Glutamatergic neuron (in vitro differentiated cells): ENCODE measurements at regions not wholly inside any gene's neighbourhood (a gene's known extent, or its start where the extent isn't known, plus 50 kb on each side); places are given as distances from the start of the nearest gene placed in this dataset.

Source experiments
- DNase-seq: peaks from one replicate; pipeline ENCODE4 v3.0.0; 2022
- H3K27ac Mint-ChIP-seq: one replicate; pipeline ENCODE4 v1.8.0; 2020; ENCODE audit warnings: mild to moderate bottlenecking, mixed read lengths, inconsistent platforms; ENCODE audit not compliant: unreplicated experiment
- H3K27me3 Mint-ChIP-seq: one replicate; pipeline ENCODE4 v1.8.0; 2020; ENCODE audit warnings: mild to moderate bottlenecking, moderate library complexity, mixed read lengths, inconsistent platforms; ENCODE audit not compliant: unreplicated experiment
- H3K36me3 Mint-ChIP-seq: one replicate; pipeline ENCODE4 v1.8.0; 2020; ENCODE audit warnings: mild to moderate bottlenecking, mixed read lengths, inconsistent platforms; ENCODE audit not compliant: unreplicated experiment
- H3K4me1 Mint-ChIP-seq: one replicate; pipeline ENCODE4 v1.8.0; 2020; ENCODE audit warnings: mild to moderate bottlenecking, low read depth, mixed read lengths, inconsistent platforms; ENCODE audit not compliant: unreplicated experiment
- H3K4me3 Mint-ChIP-seq: one replicate; pipeline ENCODE4 v1.8.0; 2020; ENCODE audit warnings: mild to moderate bottlenecking, mixed read lengths, inconsistent platforms; ENCODE audit not compliant: unreplicated experiment
- H3K9me3 Mint-ChIP-seq: one replicate; pipeline ENCODE4 v1.8.0; 2020; ENCODE audit warnings: mild to moderate bottlenecking, moderate library complexity, mixed read lengths, inconsistent platforms; ENCODE audit not compliant: unreplicated experiment
- CTCF ChIP-seq: fragments of 200-600 bp; sonication (generic); IDR thresholded peaks from one replicate; pipeline ENCODE4 v1.5.0; 2021; ENCODE audit not compliant: partially characterized antibody, unreplicated experiment

- Mint-ChIP-seq H3K27ac (no peak overlapping the region), H3K36me3 (no peaks in the 10 kb centered on the region), H3K4me1 (no peaks in the 10 kb centered on the region), H3K9me3 (no peaks in the 10 kb centered on the region), H3K4me3 (no peak overlapping the region), H3K27me3 (no peaks in the 10 kb centered on the region)
- no peak for DNase-seq
- no peak for TF ChIP-seq CTCF
Observed at GRCh38 chr15:35320158-35320780, 225.7 kb downstream of the DPH6 start.

DNA sequence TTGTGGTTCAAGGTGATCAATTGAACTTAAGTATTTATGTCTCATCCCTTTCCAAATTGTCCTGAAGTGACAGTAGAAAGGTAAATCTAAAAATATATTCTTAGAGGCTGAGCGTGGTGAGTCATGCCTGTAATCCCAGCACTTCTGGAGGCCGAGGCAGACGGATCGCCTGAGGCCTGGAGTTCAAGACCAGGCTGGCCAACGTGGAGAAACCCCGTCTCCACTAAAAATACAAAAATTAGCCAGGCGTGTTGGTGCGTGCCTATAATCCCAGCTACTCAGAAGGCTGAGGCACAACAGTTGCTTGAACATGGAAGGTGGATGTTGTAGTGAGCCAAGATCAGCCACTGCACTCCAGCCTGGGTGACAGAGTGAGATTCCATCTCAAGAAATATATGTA is 226.6 kb downstream of the DPH6 start:
- TF ChIP-seq CTCF, result no peak
- no peaks in the 10 kb centered on the region for H3K4me1 Mint-ChIP-seq
- no peaks in the 10 kb centered on the region for H3K36me3 Mint-ChIP-seq
- no peak for DNase-seq
- no peak overlapping the region for H3K4me3 Mint-ChIP-seq
- no peaks in the 10 kb centered on the region for H3K9me3 Mint-ChIP-seq
- H3K27ac Mint-ChIP-seq, result no peak overlapping the region
- H3K27me3 Mint-ChIP-seq, result no peaks in the 10 kb centered on the region

GRCh38 chr15:35317217-35317616 is 228.7 kb downstream of the DPH6 start:
- no peak overlapping the region for H3K4me3 Mint-ChIP-seq
- no peak overlapping the region for H3K27ac Mint-ChIP-seq
- no peaks in the 10 kb centered on the region for H3K9me3 Mint-ChIP-seq

GRCh38 chr15:35312344-35312743 is 227.2 kb upstream of the NANOGP8 start:
- no peaks in the 10 kb centered on the region for H3K27me3 Mint-ChIP-seq
- H3K27ac Mint-ChIP-seq, result no peak overlapping the region
- no peak for DNase-seq
- no peaks in the 10 kb centered on the region for H3K36me3 Mint-ChIP-seq
- H3K9me3 Mint-ChIP-seq, result no peaks in the 10 kb centered on the region
- no peak for TF ChIP-seq CTCF
- H3K4me1 Mint-ChIP-seq, result no peaks in the 10 kb centered on the region
- no peak overlapping the region for H3K4me3 Mint-ChIP-seq

More at GRCh38 chr15:35317217-35317616, 228.7 kb downstream of the DPH6 start:
- no peak for TF ChIP-seq CTCF
- Mint-ChIP-seq H3K4me1 (no peaks in the 10 kb centered on the region), H3K36me3 (no peaks in the 10 kb centered on the region), H3K27me3 (no peaks in the 10 kb centered on the region)
- no peak for DNase-seq

DNA sequence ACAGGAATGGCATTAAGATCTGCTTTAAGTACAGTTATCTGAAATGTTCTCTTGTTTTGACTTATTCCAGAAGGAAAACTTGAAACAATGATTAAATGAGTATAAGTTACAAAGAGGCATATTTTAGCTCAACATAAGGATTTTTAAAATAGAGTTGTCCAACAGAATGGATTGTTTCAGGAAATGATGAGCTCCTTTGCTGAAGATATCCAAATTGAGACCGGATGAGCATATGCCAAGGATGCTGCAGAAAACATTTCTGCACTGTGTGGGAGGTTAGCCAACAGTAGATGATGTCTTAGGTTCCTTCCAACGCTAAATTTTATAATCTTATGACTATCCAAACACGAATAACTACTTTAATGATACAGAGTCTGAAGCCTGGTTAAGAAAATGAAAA is 226.5 kb upstream of the NANOGP8 start:
- TF ChIP-seq CTCF, result no peak
- H3K36me3 Mint-ChIP-seq, result no peaks in the 10 kb centered on the region
- no peaks in the 10 kb centered on the region for H3K27me3 Mint-ChIP-seq
- H3K27ac Mint-ChIP-seq, result no peak overlapping the region
- no peak for DNase-seq
- no peaks in the 10 kb centered on the region for H3K4me1 Mint-ChIP-seq
- H3K4me3 Mint-ChIP-seq, result no peak overlapping the region
- no peaks in the 10 kb centered on the region for H3K9me3 Mint-ChIP-seq
